NCI-H2081 (cell line): ENCODE measurements at regions not wholly inside any gene's neighbourhood (a gene's known extent, or its start where the extent isn't known, plus 50 kb on each side); places are given as distances from the start of the nearest gene placed in this dataset.
A peak's percentile ranks its signal among the peaks of the same experiment; 100 is the strongest.

Experiments
- DNase-seq, 2 experiments: peaks; one replicate each; lab custom pipeline; 2025; lab: John Stamatoyannopoulos, UW

- DNase-seq: no peak
Observed at GRCh38 chr7:119408596-119408995, 864.4 kb upstream of the KCND2 start.

GRCh38 chr7:119413314-119413805, 859.6 kb upstream of the KCND2 start:
- DNase-seq: no peak

GRCh38 chr7:119415682-119416081, 857.3 kb upstream of the KCND2 start:
- no peak for DNase-seq

- DNase-seq: no peak
Observed at GRCh38 chr7:119421657-119422056, 851.3 kb upstream of the KCND2 start.

GRCh38 chr7:119436882-119437281, 836.1 kb upstream of the KCND2 start:
- DNase-seq: no peak

GRCh38 chr7:119438315-119438714, 834.7 kb upstream of the KCND2 start:
- DNase-seq: no peak

- DNase-seq: no peak
Observed at GRCh38 chr7:119439192-119439591, 833.8 kb upstream of the KCND2 start.

- no peak for DNase-seq
Observed at GRCh38 chr7:119452401-119452800, 820.6 kb upstream of the KCND2 start.

- DNase-seq: no peak
Observed at GRCh38 chr7:119465798-119466305, 807.1 kb upstream of the KCND2 start.

GRCh38 chr7:119472408-119473038, 800.5 kb upstream of the KCND2 start:
- peak; percentile 64 to 93 for DNase-seq

GRCh38 chr7:119482209-119482608, 790.8 kb upstream of the KCND2 start:
- peak; percentile 7 to 13 for DNase-seq

GRCh38 chr7:119482671-119483070, 790.3 kb upstream of the KCND2 start:
- no peak for DNase-seq

- no peak for DNase-seq
Observed at GRCh38 chr7:119483364-119483763, 789.6 kb upstream of the KCND2 start.

- DNase-seq: no peak
Observed at GRCh38 chr7:119514326-119514725, 758.6 kb upstream of the KCND2 start.

- DNase-seq: no peak
Observed at GRCh38 chr7:119515214-119515613, 757.8 kb upstream of the KCND2 start.

- no peak for DNase-seq
Observed at GRCh38 chr7:119515962-119516361, 757.0 kb upstream of the KCND2 start.

- peak in 1 of 2 experiments; percentile 2 for DNase-seq
Observed at GRCh38 chr7:119522263-119522662, 750.7 kb upstream of the KCND2 start.

GRCh38 chr7:119522698-119523097, 750.3 kb upstream of the KCND2 start:
- DNase-seq: no peak

GRCh38 chr7:119545118-119545517, 727.9 kb upstream of the KCND2 start:
- peak in 1 of 2 experiments; percentile 4 for DNase-seq

- DNase-seq: no peak
Observed at GRCh38 chr7:119555788-119556187, 717.2 kb upstream of the KCND2 start.

- no peak for DNase-seq
Observed at GRCh38 chr7:119556436-119556835, 716.5 kb upstream of the KCND2 start.

- DNase-seq: no peak
Observed at GRCh38 chr7:119561751-119562150, 711.2 kb upstream of the KCND2 start.

- DNase-seq: no peak
Observed at GRCh38 chr7:119562839-119563238, 710.1 kb upstream of the KCND2 start.

- no peak for DNase-seq
Observed at GRCh38 chr7:119571666-119572065, 701.3 kb upstream of the KCND2 start.
